GM12873 (cell line): ENCODE measurements at regions not wholly inside any gene's neighbourhood (a gene's known extent, or its start where the extent isn't known, plus 50 kb on each side); places are given as distances from the start of the nearest gene placed in this dataset.

ENCODE experiments used
- TF ChIP-seq, protein P1 (sequence below): IDR thresholded peaks from 2 replicates; pipeline ENCODE4 v1.5.1; 2012; ENCODE audit warnings: low read depth, mild to moderate bottlenecking, moderate library complexity, low read length, control low read depth; ENCODE audit not compliant: insufficient read depth; ENCODE audit errors: missing control alignments

DNA sequence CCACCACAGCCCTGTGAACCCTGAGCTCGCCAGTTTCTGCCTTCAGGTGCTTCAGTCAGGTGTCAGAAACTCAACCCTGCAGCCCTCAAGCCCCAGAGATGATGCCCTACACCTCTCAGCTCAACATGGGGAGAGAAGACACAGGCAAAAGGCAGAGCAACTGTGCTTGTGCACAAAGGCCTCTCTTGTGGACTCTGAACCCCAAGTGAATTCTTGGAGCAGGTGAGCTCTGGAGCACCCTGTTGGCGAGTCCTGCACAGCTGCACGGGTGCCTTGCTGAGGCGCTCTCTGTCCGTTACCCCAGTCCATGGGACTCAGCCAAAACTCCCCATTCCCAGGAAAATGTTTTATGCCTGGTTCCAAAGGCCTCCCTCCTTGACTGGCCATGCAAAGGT is 197.0 kb downstream of the KLF13 start:
- TF ChIP-seq, protein P1, sequence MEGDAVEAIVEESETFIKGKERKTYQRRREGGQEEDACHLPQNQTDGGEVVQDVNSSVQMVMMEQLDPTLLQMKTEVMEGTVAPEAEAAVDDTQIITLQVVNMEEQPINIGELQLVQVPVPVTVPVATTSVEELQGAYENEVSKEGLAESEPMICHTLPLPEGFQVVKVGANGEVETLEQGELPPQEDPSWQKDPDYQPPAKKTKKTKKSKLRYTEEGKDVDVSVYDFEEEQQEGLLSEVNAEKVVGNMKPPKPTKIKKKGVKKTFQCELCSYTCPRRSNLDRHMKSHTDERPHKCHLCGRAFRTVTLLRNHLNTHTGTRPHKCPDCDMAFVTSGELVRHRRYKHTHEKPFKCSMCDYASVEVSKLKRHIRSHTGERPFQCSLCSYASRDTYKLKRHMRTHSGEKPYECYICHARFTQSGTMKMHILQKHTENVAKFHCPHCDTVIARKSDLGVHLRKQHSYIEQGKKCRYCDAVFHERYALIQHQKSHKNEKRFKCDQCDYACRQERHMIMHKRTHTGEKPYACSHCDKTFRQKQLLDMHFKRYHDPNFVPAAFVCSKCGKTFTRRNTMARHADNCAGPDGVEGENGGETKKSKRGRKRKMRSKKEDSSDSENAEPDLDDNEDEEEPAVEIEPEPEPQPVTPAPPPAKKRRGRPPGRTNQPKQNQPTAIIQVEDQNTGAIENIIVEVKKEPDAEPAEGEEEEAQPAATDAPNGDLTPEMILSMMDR: no peak

DNA sequence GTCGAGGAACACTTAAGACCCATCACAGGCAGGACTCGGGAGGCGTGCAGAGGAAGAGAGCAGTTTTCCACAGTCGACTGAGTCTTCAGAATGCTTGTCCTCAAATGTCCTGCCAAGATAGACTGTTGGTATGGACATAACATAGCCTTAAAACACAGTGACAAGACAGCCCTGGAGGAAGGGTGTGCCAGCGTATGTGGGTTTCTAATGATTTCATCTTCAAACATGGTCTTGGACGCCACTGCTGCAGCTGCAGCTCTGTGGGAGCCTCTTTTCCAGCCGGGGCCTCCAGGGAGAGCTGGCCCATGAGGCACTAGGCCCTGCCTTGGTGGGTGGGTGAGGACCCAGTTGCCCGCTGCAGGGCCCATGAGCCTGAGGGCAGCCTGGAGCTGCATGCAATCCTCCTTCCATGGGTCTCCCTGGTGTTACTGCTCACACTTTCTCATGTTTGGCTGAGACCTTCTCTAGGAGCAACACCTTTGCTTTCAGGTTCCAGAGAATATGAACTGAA is 198.6 kb downstream of the KLF13 start:
- TF ChIP-seq, protein P1: no peak

DNA sequence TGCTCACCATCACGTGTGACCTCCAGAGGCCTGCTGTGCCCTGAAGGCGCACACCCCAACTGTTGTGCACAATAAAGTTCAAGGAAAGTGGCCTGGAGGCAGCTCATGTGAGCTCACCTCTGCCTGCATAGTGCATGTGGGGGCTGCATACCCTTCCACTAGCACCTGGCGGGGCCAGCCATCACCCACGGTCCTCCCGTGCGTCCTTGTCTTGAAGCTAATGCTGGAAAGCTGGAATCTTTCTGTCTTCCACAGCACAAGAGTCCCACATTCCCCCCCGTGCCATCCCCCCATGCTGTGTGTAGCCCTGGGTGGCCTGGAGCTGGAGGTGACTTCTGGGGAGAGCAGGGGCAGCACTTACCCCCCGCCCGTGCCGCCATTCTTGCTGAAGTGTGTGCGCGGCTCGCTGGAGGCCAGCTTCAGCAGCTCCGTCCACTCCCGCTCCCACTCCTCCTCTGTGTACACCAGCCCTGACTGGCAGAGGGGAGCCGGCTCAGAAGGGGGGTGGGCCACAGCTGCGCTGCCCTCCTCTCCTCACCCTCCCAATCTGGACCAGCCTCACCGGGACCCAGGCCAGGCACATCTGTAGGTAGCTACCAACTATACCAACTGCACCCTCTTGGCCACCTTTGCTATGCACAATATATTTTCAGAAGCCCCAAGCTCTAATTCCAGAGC is 199.5 kb downstream of the KLF13 start:
- TF ChIP-seq, protein P1: no peak

DNA sequence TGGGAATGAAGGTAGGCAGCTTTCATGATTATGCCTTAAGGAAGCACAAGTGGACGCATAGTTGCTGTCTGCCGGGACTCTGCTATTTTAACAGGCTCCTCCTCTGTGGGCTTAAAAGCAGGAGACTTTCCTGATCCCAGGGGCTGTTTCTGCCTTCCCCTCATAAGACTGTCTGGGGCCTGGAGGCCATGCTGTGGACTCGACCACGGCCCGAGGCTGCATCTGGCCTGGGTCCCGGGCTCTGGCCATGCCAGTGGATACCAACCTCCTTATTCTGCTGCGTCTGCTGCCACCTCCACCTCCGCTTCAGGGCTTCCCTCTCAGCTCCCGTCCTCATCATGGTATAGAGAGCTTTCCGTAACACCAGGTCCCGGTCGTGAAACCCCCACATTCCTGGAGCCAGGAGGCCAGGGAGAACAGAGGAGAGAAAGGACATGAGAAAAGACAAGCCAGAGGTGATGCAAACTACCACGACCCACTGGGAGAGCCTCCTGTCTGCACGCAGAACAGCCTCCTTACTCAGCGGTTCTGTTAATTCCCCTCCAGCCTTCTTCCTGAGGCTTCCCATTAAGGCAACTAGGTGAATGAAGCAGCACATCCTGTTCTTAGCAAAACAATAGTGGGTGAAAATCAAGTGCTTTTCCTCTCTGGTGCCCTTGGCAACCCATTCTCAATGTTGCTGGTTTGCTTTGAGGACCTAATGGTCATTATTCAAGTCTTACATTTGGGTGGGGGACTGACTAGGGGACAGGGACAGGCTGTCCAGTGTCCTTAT is 200.5 kb downstream of the KLF13 start:
- TF ChIP-seq, protein P1: no peak

DNA sequence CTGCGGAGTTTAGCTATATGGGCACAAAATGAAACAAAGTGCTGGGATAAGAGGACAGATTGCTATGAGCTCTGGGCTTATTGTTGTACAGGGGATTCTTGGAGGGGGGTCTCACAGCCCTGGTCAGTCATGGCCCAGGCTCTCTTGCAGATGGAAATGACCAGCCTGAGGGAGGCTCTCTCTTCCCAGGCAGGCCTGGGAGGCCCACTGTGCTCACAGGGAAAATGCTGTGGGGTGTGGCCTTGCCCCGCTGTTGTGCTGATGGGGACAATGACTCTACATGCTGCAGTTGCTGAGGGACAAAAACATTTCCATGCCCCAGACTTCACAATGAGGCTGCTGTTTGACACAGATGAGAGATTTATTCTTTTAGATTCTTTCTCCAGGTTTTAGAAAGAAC is 202.2 kb downstream of the KLF13 start:
- TF ChIP-seq, protein P1: no peak

DNA sequence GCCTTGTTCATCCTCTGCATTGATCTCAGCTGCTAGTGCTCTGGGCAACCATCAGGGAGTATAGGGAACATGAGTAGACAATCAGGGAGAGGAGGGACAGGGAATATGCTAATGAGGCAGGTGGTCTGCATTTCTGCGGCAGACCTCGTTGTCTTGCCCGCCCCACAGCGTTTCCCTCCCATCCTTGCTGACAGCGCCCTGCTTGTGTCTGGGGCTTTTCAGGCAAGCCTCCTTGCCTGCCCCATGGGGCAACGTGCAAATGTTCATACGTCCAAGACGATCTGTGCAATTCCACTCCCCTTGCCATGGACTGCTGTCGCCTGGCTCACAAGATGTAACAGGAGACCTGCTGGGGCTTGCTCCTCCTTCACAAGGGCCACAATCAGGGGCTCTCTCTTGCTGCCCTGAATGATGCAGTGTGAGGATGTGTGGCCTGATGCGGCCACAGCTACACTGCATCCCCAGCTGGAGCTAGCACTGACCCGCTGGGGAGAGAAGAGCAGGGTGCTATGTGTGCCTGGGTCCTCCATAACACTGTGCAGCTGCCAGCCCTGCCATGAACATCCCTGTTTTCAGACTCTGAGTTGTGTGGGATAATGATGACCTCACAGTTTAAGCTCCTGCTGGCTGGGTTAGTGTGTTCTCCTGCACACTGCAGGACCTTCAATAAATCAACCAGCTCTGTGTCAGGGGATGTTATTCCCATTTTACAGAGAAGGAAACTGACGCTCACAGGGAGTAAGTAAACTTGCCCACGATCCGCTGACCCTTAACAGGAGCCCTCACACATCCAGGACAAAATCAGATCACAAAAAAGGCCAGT is 211.3 kb downstream of the KLF13 start:
- TF ChIP-seq, protein P1: no peak

DNA sequence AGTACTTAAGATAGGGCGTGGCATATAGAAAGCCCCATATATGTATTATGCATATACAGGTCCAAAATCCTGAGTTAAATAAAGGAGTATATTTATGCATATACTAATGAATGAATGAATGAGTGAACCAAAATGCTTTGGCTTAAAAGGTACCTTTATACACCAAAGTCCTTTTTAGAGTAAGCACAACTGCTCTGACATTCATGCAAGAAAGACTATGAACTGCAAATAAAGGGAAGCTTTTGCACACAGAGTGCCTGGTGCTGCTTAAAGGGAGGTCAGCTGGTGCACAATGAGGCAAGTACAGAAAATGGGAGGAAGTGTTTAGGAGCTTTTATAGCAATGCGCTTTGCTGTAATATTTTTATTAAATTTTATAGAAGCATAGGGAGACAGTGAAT is 214.0 kb downstream of the KLF13 start:
- TF ChIP-seq, protein P1: no peak
